ENCODE measurements at regions not wholly inside any gene's neighbourhood (a gene's known extent, or its start where the extent isn't known, plus 50 kb on each side); places are given as distances from the start of the nearest gene placed in this dataset.
"Not testable (repeated sequence)": the region's sequence is repeated elsewhere in the genome, so short reads cannot be mapped to it uniquely, and the experiment has no call there.

DNA sequence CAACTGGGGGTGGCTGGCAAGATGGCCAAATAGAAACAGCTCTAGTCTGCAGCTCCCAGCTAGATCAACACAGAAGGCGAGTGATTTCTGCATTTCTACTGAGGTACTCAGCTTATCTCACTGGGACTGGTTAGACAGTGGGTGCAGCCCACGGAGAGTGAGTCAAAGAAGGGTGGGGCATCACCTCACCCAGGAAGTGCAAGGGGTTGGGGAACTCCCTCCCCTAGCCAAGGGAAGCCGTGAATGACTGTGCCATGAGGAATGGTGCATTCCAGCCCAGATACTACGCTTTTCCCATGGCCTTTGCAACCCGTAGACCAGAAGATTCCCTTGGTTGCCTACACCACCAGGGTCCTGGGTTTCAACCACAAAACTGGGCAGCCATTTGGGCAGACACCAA is 452.6 kb downstream of the NR4A2 start:
- not testable (repeated sequence) for DNase-seq

DNA sequence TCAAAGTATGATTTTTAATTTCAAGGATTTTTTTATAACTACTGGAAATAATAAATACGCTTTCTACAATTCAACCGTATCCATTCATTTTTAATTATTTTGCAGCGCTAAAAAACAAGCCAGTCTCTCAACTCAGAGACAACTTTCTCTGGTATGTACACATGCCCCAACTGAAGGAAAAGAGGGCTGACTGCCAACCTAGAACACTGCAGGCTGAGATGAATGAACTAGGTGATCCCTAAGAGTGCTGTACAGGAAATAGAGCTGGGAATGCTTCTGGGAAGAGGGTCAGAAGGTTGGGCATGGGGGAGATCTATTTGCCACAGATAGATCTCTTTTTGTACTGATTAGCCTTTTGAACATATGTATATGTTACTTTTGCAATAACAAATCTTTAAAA is 460.1 kb downstream of the NR4A2 start:
- DNase-seq: no peak

DNA sequence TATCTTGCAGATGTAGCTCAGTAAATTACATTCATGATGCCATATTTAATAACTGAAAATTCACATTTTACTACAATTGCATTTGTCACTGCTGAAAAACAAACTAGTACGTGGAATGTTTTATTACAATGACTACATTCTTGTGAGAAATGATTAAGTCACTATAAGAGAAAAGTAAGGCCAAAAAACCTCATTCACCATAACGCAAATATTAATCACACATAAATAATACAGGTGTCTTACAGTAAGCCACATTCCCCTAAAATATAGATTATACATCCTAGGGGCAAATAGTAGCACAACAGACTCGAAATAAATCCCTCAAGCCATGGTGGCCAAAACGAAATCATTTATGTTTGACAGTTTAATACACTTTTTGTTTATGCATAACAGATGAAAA is 460.6 kb downstream of the NR4A2 start:
- no peak for DNase-seq

DNA sequence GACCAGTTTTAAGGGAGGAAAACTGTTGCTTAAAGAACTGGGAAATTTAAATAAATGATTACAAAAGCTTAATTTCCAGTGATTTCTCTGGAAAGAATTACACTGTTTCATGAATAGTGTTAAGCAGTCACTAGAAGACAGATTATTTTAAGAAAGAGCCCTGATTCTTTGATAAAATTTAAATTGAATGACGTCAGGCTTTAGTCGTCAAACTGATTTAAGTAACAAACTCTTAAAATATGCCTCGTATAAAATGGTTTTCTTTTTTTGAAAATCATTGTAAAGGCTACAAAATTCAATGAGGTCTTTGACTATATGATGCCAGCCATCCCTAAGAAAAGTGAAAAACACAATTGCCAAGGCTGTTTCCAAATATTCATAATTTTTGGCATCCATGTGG is 465.0 kb downstream of the NR4A2 start:
- no peak for DNase-seq

DNA sequence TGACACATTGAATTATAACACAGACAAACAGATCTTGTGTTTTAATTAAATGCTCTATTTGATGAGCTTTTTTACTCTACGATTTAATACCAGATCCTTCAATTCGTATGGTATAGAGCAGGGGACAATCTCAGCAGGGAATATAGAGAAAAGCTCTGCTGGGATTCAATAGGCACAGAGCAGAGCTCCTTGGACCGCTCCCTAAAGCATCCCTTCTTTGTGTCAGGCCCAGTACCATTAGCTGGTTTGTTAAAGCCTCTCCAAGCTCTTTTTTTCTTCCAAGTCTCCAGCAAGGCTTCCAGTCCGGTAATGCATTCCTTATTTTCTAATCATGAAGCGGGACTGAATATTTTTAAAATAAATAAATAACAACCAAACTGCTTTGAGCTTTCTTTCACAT is 466.0 kb downstream of the NR4A2 start:
- DNase-seq: no peak

DNA sequence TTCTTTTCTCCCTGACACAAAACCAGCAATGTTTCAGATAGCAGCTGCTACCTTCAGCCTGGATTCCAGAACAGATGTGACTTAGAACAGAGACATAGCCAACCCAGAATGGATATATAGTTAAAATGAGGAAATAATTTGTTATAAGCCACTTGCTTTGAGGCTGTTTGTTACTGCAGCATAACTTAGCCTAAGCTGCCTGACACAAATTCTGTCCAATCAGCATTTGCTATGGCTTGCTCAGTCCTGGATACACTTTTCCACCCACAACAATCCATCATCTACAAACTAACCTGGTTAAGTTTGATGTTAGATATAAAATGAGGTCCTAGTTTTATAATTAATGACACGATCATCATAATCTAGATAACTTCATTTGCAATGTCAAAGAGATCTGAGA is 480.4 kb downstream of the NR4A2 start:
- DNase-seq: no peak

DNA sequence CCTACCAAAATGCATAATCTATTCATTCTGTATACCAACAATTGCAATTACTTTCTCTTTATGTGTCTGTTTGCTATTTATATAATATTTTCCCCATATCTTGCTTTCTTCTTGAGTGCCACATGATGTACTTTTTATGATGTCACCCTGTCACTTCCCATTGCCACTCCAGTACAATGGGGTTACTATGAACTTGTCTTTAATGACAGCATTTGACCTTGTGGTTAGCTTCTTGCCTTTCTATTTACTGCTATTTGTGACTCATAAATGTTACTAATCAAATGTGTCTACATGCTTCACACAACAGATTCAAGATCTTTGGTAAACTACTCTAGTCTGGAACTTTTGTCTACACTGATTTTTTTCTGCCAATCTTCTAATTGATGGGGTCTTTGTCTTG is 486.3 kb downstream of the NR4A2 start:
- no peak for DNase-seq

DNA sequence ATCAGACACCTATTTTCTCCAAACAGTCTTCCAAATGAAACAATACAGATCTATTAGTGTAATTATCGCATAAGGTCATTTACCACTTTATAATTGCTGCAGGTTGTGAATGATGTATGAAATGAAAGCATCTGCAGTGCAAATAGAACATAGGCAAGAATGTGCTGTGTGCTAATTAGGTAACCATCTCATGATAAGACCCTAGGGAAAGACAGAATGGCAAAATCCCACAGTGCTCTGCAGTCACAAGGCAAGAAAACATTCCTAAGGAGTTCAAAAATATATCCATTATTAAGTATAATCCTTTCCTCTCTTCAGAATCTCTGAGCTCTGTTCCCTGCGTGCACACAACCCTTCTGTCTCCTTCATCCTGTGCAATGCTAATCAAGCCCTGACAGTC is 488.1 kb downstream of the NR4A2 start:
- no peak for DNase-seq

DNA sequence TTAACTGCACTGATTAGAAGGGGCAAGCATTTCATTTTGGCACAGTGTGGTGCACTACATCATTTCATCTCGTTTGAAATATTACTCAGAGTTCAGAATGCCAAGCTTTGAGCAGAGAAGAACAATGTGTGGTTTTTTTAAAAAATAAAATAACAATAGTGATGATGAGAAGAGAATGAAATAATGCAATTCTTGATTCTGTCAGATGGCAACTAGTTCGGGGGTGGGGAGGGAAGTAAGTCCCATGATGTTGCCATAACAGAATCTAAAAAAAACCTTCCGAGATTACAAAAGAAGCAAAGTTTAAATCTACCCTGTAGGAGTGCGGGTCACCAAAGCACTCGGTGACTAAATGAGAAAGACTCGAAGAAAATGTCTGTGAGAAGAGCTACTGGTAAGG is 490.4 kb downstream of the NR4A2 start:
- DNase-seq: no peak

DNA sequence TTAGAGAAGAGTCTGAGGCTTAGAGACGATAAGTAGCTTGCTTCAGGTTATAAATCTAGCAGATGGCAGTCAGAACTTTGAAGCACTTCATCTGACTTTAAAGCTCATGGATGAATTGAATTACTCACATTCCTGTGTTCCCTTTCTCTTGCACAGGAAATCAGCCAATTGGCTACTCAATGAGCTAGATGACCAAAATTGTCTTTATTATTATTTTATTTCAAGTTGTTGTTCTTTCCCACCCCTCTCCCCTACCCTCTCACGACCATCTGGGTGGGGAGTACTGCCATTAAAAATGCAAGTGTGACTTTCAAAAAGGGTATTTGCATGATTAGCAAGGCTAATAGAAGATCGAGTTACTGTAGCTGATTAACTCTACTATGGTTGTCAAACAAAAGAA is 491.1 kb downstream of the NR4A2 start:
- DNase-seq: no peak

DNA sequence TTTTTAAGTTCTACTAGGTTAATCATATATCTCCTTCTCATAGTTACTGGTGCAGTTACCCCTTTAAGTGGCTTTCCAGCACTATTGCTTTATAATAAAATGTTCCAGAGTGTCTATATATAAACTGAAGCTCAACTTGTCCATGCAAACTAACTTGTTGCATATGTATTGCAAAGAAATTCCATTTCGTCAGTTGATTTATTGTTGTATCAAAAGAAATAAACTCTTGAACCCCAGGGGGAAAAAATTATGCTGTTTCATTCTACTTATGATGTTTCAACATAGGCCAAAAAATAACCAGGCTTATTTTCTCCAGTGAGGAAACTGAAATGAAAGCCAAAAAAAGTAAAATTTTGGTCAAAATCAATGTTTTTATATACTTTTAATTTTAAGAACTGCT is 491.9 kb downstream of the NR4A2 start:
- DNase-seq: no peak

DNA sequence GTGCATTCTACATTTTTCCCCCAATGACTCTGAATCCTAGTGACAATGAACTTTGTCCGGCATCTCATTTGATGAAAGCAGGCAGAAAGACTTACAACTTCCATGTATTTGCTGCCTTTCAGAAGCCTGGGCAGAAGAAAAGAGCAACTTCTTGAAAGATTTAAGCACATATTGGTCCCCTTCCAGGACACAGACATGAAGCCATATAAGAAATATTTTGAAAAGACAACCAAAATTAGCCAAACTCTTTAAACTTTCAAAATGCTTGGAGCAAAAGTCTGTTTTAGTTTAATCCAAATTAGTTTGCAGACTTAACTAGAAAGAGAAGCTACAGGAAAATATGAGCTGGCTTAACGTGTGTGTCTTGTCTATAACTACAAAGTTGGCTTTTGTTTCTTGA is 492.5 kb downstream of the NR4A2 start:
- no peak for DNase-seq

DNA sequence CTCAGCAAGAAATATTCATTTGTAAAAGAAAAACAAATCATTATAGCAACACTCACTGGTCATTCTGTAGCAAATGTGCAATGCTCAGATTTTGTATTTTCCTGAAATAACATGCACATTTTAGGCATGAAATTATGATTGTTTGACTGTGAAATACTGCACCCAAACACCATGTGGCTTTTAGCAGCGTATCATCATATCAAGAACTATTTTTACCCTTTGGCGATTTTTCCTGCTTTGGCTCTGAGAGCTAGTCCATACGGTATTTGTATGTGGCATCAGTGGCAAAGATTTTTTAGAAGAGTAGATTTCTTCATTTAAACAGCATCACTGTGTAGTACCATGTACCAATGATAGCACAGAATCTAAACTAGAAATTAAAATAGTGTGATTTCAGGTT is 493.1 kb downstream of the NR4A2 start:
- no peak for DNase-seq

DNA sequence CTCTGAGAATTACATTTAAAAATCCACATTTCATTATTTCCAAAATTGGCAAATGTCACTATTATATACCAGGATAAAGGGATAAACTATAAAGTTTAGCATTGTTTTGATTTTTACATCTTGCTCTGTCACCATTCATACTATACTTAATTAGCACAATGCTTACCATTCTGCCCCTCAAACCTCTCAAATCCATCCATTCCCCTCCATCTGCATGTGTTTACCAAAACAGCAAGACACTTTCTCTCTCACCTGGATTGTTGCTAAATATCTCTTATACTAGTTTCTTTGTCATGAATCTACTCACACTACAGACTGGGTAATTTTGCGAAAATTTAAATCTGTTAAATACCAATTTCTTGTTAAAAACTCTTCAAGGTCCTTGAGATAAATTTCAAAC is 496.1 kb downstream of the NR4A2 start:
- DNase-seq: no peak

DNA sequence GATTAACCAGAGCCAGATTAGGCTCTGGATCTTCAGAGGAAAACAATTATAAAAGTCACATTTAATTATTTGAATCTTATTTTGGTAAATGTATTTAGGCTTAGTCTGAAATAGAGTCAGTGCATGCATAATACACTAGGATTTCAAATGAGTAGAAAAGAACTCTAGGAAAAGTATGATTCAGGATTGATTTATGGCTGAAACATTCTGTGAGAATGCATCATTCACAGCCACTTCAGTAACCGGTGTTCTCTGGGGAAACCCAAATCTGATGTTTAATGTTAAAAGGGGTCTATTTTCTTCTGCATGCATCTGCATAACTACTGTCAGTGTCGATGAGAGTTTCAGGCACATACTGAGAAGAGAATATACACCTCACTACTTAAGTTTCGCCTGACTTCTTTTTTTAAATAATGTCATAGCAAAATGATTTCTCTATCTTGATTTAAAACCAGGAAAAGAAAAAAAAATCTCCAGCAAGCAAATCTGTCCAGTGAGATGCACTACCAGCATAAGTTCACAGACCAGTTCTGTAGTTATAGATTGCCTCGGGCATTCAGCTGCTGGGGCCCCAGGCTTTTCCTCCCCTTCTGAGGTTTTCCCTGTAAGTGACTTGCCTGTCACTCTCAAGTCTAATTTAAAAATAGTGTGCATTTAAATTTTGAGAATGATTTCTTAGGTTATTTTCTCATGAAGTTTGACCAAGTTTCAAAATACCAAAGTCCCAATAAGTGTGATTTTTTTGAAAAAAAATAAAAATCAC is 501.5 kb downstream of the NR4A2 start:
- DNase-seq: no peak

DNA sequence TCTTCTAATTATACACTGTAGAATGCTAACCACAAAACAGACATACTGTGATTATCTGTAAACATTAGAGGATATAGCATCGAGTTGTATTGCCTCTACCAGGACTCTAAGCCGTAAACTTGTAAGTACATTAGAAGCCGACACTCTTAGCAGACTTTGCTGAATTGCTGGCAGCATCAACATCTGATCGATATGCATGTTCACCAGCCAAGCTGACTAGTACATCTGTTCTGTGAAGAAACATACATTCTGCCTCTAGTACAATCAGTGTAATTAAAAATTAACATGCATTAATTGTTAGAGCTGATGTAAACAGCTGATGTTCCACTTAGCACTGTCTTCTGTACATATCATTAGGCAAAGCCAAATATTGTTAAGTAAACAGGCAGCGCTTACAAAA is 502.2 kb downstream of the NR4A2 start:
- DNase-seq: no peak

DNA sequence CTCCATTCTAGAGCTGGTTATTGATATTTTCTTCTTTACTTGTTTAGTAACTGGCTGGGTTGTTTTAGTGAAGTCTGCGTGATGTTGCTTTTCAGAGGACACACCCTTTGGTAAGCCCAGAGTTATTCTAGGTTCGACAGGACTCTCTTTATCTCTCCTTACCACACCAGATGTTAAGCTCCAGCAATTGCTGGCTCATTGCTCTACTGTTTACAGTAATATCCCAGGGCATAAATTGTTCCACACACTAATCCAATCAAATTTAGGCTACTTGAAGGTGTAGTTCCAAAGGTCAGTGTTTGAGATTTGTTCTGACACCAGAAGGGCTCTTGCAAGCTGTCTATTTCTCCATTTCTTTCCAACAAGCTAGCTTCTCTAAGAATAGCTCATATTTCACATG is 506.6 kb downstream of the NR4A2 start:
- DNase-seq: no peak

DNA sequence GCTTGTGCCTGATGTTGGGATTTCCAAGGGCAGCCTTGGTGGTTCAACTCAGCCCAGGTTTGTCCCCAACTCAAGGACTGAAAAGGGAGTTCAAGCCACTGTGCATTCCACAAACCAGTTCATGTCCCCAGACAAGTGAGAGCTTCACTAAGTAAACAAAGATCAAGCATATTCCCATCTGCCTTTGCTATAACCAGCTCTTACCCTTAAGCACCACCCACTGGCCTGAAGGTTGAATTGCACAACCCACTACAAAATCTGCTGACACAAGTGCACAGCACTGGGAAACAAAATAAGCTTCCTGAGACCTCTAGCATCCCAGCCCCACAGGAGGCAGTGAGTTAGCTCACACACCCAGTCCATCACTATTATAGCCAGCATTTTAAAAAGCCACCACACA is 516.7 kb downstream of the NR4A2 start:
- DNase-seq: no peak

DNA sequence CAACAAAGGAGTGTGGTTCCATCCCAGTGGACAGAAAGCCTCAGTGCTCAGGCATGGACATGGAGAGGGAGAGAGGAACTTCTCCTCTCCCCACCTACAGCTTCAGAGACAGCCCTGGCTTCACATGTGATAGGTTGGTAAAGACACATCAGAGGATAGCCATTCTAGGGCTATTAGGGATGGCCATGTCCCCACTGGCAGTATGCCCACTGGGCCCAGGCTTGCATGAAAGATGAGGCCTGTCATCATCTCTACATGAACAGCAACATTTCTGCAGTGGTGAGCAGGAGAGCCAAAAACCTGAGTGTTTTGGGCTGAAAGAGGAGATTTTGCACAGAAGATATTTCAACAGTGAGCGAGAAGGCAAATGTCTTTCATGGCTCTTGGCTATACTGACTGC is 517.2 kb downstream of the NR4A2 start:
- no peak for DNase-seq

DNA sequence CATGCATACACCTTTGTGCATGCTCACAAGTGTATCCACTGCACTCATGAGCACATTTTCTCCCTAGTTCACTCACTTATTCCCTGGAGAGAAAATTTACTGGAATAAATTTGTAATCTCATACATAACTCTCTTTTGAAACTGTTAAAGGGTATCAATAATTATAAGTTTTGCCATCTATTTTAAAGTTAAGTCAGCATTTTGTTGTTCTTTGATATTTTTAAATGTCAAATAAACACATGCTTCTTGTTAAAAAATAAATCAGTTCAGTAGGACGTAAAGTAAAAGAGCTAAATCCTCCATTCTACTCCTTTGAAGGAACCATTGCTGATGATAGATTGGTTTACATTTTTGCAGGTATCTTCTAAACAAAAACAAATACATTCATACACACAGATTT is 522.1 kb downstream of the NR4A2 start:
- DNase-seq: no peak

DNA sequence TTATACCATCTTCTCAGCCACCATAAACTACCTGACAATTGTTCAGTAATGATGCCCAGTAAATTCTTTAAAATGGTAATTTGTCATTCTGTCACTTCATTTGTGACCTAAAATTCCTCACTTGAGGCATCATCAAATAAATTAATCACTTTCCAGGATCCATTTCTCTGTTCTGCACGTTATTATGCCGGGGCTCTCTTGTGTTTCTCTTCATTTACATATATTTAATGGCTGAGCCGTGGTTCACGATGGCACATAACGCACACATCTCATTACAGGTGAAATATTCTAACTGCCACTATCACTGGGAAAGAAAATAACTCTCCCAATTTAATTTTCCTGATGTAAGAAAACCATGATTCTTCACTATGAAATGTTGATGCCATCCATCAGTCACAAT is 529.6 kb downstream of the NR4A2 start:
- DNase-seq: no peak

DNA sequence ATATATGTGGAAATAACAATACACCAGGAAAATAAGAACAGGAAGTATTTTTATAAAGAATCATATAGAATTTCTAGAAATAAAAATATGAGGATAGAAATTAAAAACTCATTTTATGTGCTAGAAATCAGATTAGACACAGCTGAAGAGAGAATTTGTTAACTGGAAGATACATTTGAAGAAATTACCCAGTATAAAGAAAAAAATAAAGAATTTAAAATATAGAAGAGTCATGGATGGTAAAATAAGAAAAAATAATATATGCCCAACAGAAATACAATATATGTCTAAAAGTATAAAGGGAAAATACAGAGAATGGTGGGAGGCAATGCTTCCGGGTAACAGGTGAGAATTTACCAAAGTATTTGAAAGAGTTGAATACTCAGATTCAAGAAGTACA is 539.9 kb downstream of the NR4A2 start:
- no peak for DNase-seq

DNA sequence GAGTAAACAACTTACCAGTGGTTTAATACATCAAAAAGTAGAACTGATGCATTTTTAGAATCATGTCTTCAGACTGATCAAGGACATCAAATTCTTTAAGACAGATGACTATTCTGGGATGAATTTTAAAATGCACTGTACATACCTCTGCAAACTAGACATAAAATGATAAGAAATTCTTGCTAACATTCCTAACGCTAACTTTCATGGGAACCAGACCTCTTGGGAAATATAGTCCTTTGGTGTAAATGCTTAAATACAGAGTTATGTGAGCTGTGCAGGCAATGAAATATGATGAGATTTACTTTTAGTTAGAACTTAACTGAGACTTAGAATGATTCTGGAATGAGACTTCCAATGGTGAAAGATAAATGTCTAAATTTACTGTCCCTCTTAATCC is 562.0 kb downstream of the NR4A2 start:
- no peak for DNase-seq

DNA sequence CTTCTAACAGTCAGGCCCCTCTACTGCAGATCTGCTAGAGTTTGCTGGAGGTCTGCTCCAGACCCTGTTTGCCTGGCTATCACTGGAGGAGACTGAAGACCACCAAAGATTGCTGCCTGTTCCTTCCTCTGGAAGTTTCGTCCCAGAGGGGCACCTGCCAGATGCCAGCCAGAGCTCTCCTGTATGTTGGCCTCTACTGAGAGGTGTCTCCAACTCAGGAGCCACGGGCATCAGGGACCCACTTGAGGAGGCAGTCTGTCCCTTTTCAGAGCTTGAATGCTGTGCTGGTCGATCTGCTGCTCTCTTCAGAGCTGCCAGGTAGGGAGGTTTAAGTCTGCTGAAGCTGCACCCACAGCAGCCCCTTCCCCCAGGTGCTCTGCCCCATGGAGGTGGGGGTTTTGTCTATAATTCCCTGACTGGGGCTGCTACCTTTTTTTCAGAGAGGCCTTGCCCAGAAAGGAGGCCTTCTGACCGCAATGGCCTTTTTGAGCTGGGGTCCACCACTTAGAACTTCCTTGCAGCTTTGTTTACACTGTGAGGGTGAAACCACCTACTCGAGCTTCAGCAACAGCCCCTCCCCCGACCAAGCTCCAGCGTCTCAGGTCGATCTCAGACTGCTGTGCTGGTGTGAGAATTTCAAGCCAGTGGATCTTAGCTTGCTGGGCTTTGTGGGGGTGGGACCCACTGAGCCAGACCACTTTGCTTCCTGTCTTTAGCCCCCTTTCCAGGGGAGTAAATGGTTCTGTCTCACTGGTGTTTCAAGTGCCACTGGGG is 566.0 kb downstream of the NR4A2 start:
- DNase-seq: no peak

DNA sequence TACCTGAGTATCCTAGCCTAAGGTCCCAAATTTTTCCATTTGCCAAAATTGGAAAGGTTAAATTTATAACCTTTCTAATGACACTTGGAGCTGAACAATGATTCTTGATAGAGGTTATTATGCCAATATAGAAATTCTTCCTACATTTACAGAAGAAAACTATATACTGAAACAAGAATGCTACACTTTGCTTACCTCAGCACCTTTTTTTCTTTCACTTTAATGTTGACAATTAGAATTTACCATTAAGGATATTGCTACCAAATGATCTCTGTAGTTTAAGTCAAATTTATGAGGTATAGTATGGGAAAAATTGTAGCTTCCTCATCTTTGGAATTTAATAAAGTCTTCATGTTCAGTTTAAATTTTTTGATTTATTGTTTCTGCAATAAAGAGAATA is 577.0 kb downstream of the NR4A2 start:
- DNase-seq: no peak
